H9 (cell line): ENCODE measurements at regions not wholly inside any gene's neighbourhood (a gene's known extent, or its start where the extent isn't known, plus 50 kb on each side); places are given as distances from the start of the nearest gene placed in this dataset.

Experiments used
- DNase-seq: peaks from one replicate; pipeline ENCODE4 v3.0.0-alpha.2; 2017
- H2AFZ ChIP-seq: one replicate; pipeline ENCODE4 v1.6.1; 2013; ENCODE audit warnings: mild to moderate bottlenecking, low read length, control low read depth, moderate library complexity
- H2AK5ac ChIP-seq: 2 replicates; pipeline ENCODE4 v1.6.1; 2013; ENCODE audit warnings: low read length, control low read depth, mixed read lengths; ENCODE audit not compliant: insufficient read length
- H2BK120ac ChIP-seq: one replicate; pipeline ENCODE4 v1.6.1; 2013; ENCODE audit warnings: low read depth, mild to moderate bottlenecking, low read length, control low read depth, inconsistent platforms; ENCODE audit not compliant: poor library complexity, severe bottlenecking
- H2BK12ac ChIP-seq: 2 replicates; pipeline ENCODE4 v1.6.1; 2013; ENCODE audit warnings: low read length, control low read depth, mixed read lengths, low read depth; ENCODE audit not compliant: insufficient read length
- H2BK15ac ChIP-seq: 2 replicates; pipeline ENCODE4 v1.6.1; 2013; ENCODE audit warnings: low read depth, low read length, control low read depth
- H2BK20ac ChIP-seq: one replicate; pipeline ENCODE4 v1.6.1; 2013; ENCODE audit warnings: low read depth, mild to moderate bottlenecking, low read length, control low read depth, inconsistent platforms; ENCODE audit not compliant: poor library complexity, severe bottlenecking
- H2BK5ac ChIP-seq: 2 replicates; pipeline ENCODE4 v1.6.1; 2013; ENCODE audit warnings: low read length, control low read depth, mixed read lengths; ENCODE audit not compliant: insufficient read length
- H3K14ac ChIP-seq: 2 replicates; pipeline ENCODE4 v1.6.1; 2013; ENCODE audit warnings: low read length, control low read depth; ENCODE audit not compliant: insufficient read depth
- H3K18ac ChIP-seq: 2 replicates; pipeline ENCODE4 v1.6.1; 2013; ENCODE audit warnings: low read depth, mild to moderate bottlenecking, mixed read lengths, low read length, control low read depth; ENCODE audit not compliant: insufficient read length
- H3K23ac ChIP-seq: 2 replicates; pipeline ENCODE4 v1.6.1; 2013; ENCODE audit warnings: low read length, control low read depth, mixed read lengths, low read depth; ENCODE audit not compliant: insufficient read length
- H3K23me2 ChIP-seq: 2 replicates; pipeline ENCODE4 v1.6.1; 2013; ENCODE audit warnings: low read depth, mild to moderate bottlenecking, mixed read lengths, low read length, control low read depth; ENCODE audit not compliant: insufficient read length, poor library complexity, severe bottlenecking
- H3K27ac ChIP-seq: 2 replicates; pipeline ENCODE4 v1.5.1; 2013; ENCODE audit warnings: low read length, control low read depth, mixed read lengths, low read depth; ENCODE audit not compliant: insufficient read length
- H3K27me3 ChIP-seq: 2 replicates; pipeline ENCODE4 v1.6.1; 2013; ENCODE audit warnings: low read length, control low read depth, inconsistent platforms; ENCODE audit not compliant: insufficient read depth
- H3K4ac ChIP-seq: 2 replicates; pipeline ENCODE4 v1.6.1; 2013; ENCODE audit warnings: low read depth, mild to moderate bottlenecking, control low read depth, inconsistent platforms, low read length, moderate library complexity
- H3K4me1 ChIP-seq: 2 replicates; pipeline ENCODE4 v1.6.1; 2013; ENCODE audit warnings: low read length, control low read depth, inconsistent platforms; ENCODE audit not compliant: insufficient read depth
- H3K4me2 ChIP-seq: 2 replicates; pipeline ENCODE4 v1.6.1; 2013; ENCODE audit warnings: low read length, control low read depth, mixed read lengths; ENCODE audit not compliant: insufficient read length, insufficient read depth
- H3K56ac ChIP-seq: 2 replicates; pipeline ENCODE4 v1.6.1; 2013; ENCODE audit warnings: low read depth, mild to moderate bottlenecking, mixed read lengths, low read length, control low read depth; ENCODE audit not compliant: insufficient read length
- H3K79me1 ChIP-seq: 2 replicates; pipeline ENCODE4 v1.6.1; 2013; ENCODE audit warnings: low read depth, mild to moderate bottlenecking, moderate library complexity, low read length, control low read depth, inconsistent platforms; ENCODE audit not compliant: insufficient read depth, poor library complexity, severe bottlenecking
- H3K79me2 ChIP-seq: 2 replicates; pipeline ENCODE4 v1.6.1; 2013; ENCODE audit warnings: low read length, control low read depth, inconsistent platforms; ENCODE audit not compliant: insufficient read depth
- H3K9ac ChIP-seq: 2 replicates; pipeline ENCODE4 v1.6.1; 2013; ENCODE audit warnings: low read length, control low read depth, mixed read lengths; ENCODE audit not compliant: insufficient read length; ENCODE audit errors: extremely low read depth
- H3K9me3 ChIP-seq: one replicate; pipeline ENCODE4 v1.6.1; 2013; ENCODE audit warnings: low read depth, low read length, inconsistent platforms; ENCODE audit not compliant: control insufficient read depth
- H3T11ph ChIP-seq: one replicate; pipeline ENCODE4 v1.6.1; 2013; ENCODE audit warnings: mild to moderate bottlenecking, low read length, control low read depth, inconsistent platforms
- H4K20me1 ChIP-seq: one replicate; pipeline ENCODE4 v1.6.1; 2013; ENCODE audit not compliant: control insufficient read depth, insufficient read length, insufficient read depth
- H4K5ac ChIP-seq: 2 replicates; pipeline ENCODE4 v1.6.1; 2013; ENCODE audit warnings: low read depth, mild to moderate bottlenecking, mixed read lengths, low read length, control low read depth; ENCODE audit not compliant: insufficient read length
- H4K8ac ChIP-seq: replicated peaks from 2 replicates; pipeline ENCODE4 v1.6.1; 2013; ENCODE audit warnings: low read length, control low read depth, mixed read lengths, low read depth; ENCODE audit not compliant: insufficient read length
- H4K91ac ChIP-seq: 2 replicates; pipeline ENCODE4 v1.6.1; 2013; ENCODE audit warnings: low read depth, mild to moderate bottlenecking, moderate library complexity, mixed read lengths, low read length, control low read depth; ENCODE audit not compliant: insufficient read length
- H3K27ac Mint-ChIP-seq, 3 experiments: 2 replicates in 2 of 3; 3 replicates in 1 of 3; pipeline ENCODE4 v1.8.0; 2020 to 2021; ENCODE audit warnings: mixed read lengths in 3 of 3, mild to moderate bottlenecking in 1 of 3, moderate library complexity in 1 of 3
- H3K27me3 Mint-ChIP-seq: 2 replicates; pipeline ENCODE4 v1.8.0; 2021; ENCODE audit warnings: low read depth, mild to moderate bottlenecking, moderate library complexity, mixed read lengths
- H3K36me3 Mint-ChIP-seq, 3 experiments: 2 replicates in 2 of 3; 3 replicates in 1 of 3; pipeline ENCODE4 v1.8.0; 2020 to 2021; ENCODE audit warnings: low read depth in 3 of 3, mixed read lengths in 3 of 3; ENCODE audit not compliant: insufficient read depth in 1 of 3
- H3K4me1 Mint-ChIP-seq, 2 experiments: 2 replicates each; pipeline ENCODE4 v1.8.0; 2020; ENCODE audit warnings: mixed read lengths in 2 of 2
- H3K4me3 Mint-ChIP-seq, 2 experiments: 2 replicates in 1 of 2; 3 replicates in 1 of 2; pipeline ENCODE4 v1.8.0; 2020 to 2021; ENCODE audit warnings: mild to moderate bottlenecking in 2 of 2, mixed read lengths in 2 of 2, moderate library complexity in 1 of 2
- H3K9me3 Mint-ChIP-seq, 2 experiments: 2 replicates in 1 of 2; 3 replicates in 1 of 2; pipeline ENCODE4 v1.8.0; 2020; ENCODE audit warnings: mild to moderate bottlenecking in 2 of 2, mixed read lengths in 2 of 2, moderate library complexity in 1 of 2
- CTCF ChIP-seq: fragments of 200-600 bp; sonication (generic); conservative IDR thresholded peaks from 3 replicates; pipeline ENCODE4 v1.8.0; 2021; ENCODE audit warnings: antibody characterized with exemption, mild to moderate bottlenecking
- WGBS: extraction: QIAGEN DNeasy Blood & Tissue Kit; methylation state at CpG from one replicate; pipeline ENCODE4 v1.1.7; 2013; ENCODE audit warnings: missing lambda C conversion rate, low lambda C conversion rate, mixed read lengths; ENCODE audit not compliant: insufficient read length; ENCODE audit errors: extremely low coverage; 5-methylcytosine and 5-hydroxymethylcytosine counted together

- Histone ChIP-seq H2AFZ (no peak overlapping the region), H4K20me1 (no peaks in the 10 kb centered on the region), H3K27me3 (no peaks in the 10 kb centered on the region), H3K23me2 (no peaks in the 10 kb centered on the region), H3K79me2 (no peaks in the 10 kb centered on the region), H2BK5ac (no peak overlapping the region), H4K8ac (no peak overlapping the region), H3K4me2 (no peak overlapping the region), H2BK20ac (no peak overlapping the region), H3K9me3 (no peaks in the 10 kb centered on the region), H2BK120ac (no peak overlapping the region), H3K4me1 (peaks cover 3% of the 10 kb centered on the region; the same call in 1 of the 2 replicates), H3K9ac (no peak overlapping the region), H4K91ac (no peak overlapping the region), H3K56ac (no peak overlapping the region), H3K23ac (no peak overlapping the region), H2BK15ac (no peak overlapping the region), H4K5ac (no peak overlapping the region), H3K79me1 (no peaks in the 10 kb centered on the region), H3K27ac (no peak overlapping the region), H2BK12ac (no peak overlapping the region), H3K18ac (no peak overlapping the region), H3T11ph (no peak overlapping the region), H2AK5ac (no peak overlapping the region), H3K4ac (no peak overlapping the region), H3K14ac (no peak overlapping the region; the same call in 1 of the 2 replicates)
- no CpG with 5 or more reads among the region's 3 CpGs for WGBS
- peaks cover 18 to 20% of the 10 kb centered on the region in 2 experiments for H3K4me1 Mint-ChIP-seq
- H3K36me3 Mint-ChIP-seq, result no peaks in the 10 kb centered on the region
- H3K9me3 Mint-ChIP-seq, result no peaks in the 10 kb centered on the region
- H3K27me3 Mint-ChIP-seq, result peaks cover 8% of the 10 kb centered on the region
- peak overlapping the region in 1 of 3 experiments; percentile 65; a peak in 1 of 7 replicates for H3K27ac Mint-ChIP-seq
- no peak for TF ChIP-seq CTCF
- no peak overlapping the region for H3K4me3 Mint-ChIP-seq
- DNase-seq, result no peak
Measured at GRCh38 chr10:110401401-110402076, 96.2 kb upstream of the DUSP5 start.
